RWPE1 (cell line): ENCODE measurements at regions not wholly inside any gene's neighbourhood (a gene's known extent, or its start where the extent isn't known, plus 50 kb on each side); places are given as distances from the start of the nearest gene placed in this dataset.

Experiments
- CTCF ChIA-PET: fragments of 350-600 bp; sonication (Branson Sonifier 250); formaldehyde crosslinking; extraction: SDS; loops from one replicate; lab custom pipeline; 2021; lab: Yijun Ruan, JAX
- POLR2A ChIA-PET: fragments of 400-600 bp; formaldehyde crosslinking; extraction: SDS; loops from one replicate; lab custom pipeline; 2020; ENCODE audit warnings: antibody characterized with exemption; ENCODE audit not compliant: low non-redundant PET; lab: Yijun Ruan, JAX
- DNase-seq: peaks from one replicate; pipeline ENCODE4 v3.0.0; 2012; ENCODE audit warnings: low spot score
- H3K27ac ChIP-seq: fragments of 450-650 bp; 2 replicates; pipeline ENCODE4 v1.5.1; 2017
- TF ChIP-seq, protein P1 (sequence below): fragments of 450-650 bp; conservative IDR thresholded peaks from 2 replicates; pipeline ENCODE4 v1.5.1; 2017; ENCODE audit warnings: low read depth, mild to moderate bottlenecking

- ChIA-PET POLR2A (no interaction called here), CTCF (no interaction called here)
- no peak for DNase-seq
- H3K27ac ChIP-seq, result no peak overlapping the region
- TF ChIP-seq, protein P1, sequence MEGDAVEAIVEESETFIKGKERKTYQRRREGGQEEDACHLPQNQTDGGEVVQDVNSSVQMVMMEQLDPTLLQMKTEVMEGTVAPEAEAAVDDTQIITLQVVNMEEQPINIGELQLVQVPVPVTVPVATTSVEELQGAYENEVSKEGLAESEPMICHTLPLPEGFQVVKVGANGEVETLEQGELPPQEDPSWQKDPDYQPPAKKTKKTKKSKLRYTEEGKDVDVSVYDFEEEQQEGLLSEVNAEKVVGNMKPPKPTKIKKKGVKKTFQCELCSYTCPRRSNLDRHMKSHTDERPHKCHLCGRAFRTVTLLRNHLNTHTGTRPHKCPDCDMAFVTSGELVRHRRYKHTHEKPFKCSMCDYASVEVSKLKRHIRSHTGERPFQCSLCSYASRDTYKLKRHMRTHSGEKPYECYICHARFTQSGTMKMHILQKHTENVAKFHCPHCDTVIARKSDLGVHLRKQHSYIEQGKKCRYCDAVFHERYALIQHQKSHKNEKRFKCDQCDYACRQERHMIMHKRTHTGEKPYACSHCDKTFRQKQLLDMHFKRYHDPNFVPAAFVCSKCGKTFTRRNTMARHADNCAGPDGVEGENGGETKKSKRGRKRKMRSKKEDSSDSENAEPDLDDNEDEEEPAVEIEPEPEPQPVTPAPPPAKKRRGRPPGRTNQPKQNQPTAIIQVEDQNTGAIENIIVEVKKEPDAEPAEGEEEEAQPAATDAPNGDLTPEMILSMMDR, result no peak
Observed at GRCh38 chr7:110186334-110186733, 904.6 kb upstream of the LRRN3 start.

DNA sequence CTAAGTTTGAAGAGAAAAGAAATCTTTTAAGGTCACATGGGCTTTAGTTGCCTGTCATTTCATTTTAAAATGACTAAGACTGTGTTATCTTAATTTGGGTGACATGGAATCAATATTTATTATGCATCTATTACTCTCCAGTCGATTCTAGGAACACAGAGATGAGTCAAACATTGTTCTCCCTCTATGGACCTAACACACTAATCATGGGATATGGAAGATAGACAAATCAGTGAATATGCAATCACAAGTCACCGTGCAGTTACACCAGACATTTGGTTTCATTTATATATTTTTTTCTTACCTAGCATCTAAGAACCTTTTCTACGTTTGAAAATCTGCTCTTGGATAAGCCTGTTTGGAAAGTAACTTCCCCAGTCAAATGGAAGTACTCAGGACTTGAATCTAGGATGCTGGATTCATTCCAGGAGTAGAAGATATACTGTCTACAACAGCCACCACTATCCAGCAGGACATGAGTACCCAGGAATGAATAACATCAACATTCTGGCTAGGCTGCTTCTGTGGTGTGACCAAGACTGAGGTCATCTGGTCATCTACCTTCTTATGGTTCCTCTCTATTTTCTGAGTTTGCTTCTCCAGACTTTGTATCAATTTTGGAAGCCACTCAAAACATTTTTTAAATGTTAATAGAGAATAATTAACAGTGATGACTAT, 902.9 kb upstream of the LRRN3 start:
- no peak for DNase-seq
- CTCF ChIA-PET, result no interaction called here
- no peak overlapping the region for H3K27ac ChIP-seq
- POLR2A ChIA-PET, result no interaction called here
- TF ChIP-seq, protein P1, result no peak

DNA sequence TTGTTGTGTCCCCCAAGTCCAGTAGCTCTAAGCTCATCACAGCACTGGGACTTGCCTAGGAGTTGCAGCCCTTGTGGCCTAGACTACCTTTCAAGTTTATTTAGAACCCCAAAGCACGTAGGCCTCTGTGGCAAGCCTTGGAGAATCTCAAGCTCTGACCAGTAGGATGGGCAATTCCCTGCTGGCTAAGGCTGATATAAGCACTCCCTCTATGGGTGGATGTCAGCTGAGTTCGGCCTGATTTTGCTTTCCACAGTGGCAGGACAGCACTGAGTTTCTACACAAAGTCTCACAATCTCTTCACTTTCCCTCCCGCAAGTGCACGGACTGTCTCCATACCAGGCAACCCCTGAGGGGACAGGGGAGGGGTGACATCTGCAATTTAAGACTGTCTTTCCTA, 886.4 kb upstream of the LRRN3 start:
- POLR2A ChIA-PET, result no interaction called here
- DNase-seq, result no peak
- no peak overlapping the region for H3K27ac ChIP-seq
- CTCF ChIA-PET, result interaction anchor here (0.6 kb wide), 1 partner anchor 272 kb away, joined by 3 read pairs; no protein-coding TSS in a partner anchor
- TF ChIP-seq, protein P1, result no peak

- H3K27ac ChIP-seq, result no peak overlapping the region
- CTCF ChIA-PET, result no interaction called here
- DNase-seq, result no peak
- TF ChIP-seq, protein P1, result no peak
- POLR2A ChIA-PET, result no interaction called here
Observed at GRCh38 chr7:110205899-110206298, 885.0 kb upstream of the LRRN3 start.

DNA sequence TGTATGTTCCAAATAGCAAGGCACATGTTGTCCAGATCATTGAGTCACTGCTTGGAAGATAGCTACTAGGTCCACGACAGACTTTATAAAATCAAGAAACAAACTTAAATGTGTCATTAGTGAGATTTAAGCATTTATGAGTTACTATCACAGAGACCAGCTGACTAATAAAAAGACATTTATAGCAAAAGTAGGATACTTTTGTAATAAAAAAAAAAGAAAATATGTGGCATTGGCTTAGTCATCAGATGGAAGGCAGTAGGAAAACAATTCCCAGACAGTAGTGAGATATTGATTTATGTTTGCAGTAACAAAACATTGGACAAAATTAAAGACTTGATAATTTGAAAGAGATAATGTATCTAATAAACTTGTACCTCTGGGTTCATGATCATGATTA, 881.0 kb upstream of the LRRN3 start:
- ChIA-PET POLR2A (no interaction called here), CTCF (no interaction called here)
- no peak overlapping the region for H3K27ac ChIP-seq
- DNase-seq, result no peak
- TF ChIP-seq, protein P1, result no peak

DNA sequence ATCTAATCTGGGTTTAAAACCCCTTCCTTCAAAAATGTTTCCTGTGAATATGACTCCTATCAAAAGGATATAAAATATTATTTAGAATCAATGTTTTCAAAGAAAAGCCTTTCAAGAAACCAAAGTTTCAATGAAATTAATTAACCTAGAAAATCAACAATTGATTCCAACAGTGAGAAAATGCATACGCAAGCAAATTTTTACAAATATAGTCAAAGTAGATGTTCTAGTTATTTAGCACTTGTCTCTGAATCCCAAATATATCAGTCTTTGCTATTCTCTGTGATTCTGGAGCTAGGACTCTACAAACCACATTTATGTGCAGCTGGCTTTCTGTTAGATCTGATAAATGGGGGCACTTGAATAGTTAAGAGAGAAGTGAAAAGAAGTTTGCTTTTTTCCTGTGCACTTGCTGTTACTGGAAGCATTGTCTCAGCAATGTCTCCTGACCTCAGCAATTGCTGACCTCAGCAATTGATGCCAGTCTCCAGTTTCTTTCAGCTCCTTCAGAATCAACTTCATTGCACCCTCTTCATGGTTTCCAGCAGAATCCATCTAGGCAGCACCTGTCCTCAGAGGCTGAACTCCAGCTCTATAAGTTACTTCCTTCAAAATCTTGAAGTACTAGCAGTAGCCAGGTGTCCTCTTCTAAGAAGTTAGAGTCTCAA, 879.9 kb upstream of the LRRN3 start:
- POLR2A ChIA-PET, result no interaction called here
- CTCF ChIA-PET, result no interaction called here
- no peak overlapping the region for H3K27ac ChIP-seq
- TF ChIP-seq, protein P1, result no peak
- DNase-seq, result no peak
